Amniotic stem cell (primary cell): ENCODE measurements at regions not wholly inside any gene's neighbourhood (a gene's known extent, or its start where the extent isn't known, plus 50 kb on each side); places are given as distances from the start of the nearest gene placed in this dataset.
"Not testable (repeated sequence)": the region's sequence is repeated elsewhere in the genome, so short reads cannot be mapped to it uniquely, and the experiment has no call there.

ENCODE experiments used
- DNase-seq: peaks from one replicate; lab custom pipeline; 2025; lab: John Stamatoyannopoulos, UW

DNA sequence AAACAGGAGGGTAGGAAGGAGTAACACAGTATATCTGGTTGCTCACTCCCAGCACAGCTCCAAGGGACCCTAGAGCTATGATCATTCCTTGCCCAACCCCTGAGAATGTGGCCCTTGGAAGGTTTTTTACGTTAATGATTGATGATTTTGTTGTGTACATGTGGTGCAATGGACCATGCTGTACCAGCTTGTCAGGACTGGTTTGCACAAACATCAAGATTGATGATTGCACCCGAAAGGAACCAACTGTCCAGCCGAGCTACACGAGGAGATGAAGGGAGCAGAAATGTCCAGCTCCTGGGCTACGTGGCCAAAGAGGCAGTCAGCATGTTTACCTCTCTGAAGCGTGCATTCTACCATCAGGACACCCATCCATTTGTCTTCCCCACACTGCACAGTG is 83.2 kb upstream of the USP9X start:
- no peak for DNase-seq

DNA sequence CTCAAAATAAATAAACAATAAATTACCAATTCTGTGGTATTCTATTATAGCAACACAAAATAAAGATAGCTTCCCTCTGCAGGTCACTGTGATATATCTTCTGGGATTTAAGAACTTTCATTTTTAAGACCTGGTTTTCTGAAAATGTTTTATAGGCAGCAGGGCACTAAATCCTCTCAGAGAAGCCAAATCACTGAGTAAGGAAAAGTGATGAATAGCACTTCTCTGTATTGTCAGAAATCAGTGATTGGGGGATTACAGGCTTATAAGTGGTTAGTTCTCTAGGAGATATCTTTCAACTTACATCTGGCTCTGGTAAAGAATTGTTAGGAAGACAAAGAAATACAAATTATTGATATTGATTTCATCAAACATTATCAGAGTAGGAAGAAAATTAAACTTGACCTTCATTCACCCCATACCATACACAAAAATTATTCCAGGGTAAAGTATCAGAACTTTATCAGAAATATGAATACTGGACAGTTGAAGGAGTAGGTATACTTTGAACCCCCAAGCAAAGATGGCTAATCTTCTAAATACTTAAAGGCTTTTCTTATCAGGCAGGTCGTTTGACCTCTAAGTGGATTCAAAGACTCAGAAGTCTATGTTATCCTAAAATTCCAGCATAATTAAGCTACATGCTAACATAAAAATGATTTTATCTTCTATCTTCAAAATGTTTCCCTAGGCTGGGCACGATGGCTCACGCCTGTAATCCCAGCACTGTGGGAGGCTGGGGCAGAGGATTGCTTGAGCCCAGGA is 81.6 kb upstream of the USP9X start:
- no peak for DNase-seq

DNA sequence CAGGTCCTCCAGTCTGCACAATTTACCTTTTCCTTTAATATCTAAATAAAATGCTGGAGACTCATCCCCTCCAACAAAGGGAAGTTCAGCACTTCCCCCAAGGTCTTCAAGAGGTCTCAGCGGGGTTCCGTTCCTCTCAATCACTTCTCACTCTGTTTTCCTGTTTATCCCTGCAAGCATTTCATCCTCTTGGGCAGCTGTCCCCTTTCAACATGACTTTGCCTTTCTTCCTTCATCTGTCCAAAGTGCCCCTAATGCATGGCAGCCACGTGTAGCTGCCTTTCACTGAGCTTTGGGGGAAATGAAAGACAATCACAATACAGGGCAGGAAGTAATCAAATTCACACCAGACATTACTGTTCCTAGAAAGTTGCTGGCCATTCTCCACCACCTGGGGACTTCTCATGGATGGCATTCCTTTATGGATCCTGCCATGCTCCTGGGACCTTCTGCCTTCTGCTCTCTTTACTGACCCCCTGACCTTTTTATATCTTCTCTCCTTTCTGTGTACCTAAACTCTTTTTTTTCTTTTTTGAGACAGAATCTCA is 79.7 kb upstream of the USP9X start:
- DNase-seq, result no peak

DNA sequence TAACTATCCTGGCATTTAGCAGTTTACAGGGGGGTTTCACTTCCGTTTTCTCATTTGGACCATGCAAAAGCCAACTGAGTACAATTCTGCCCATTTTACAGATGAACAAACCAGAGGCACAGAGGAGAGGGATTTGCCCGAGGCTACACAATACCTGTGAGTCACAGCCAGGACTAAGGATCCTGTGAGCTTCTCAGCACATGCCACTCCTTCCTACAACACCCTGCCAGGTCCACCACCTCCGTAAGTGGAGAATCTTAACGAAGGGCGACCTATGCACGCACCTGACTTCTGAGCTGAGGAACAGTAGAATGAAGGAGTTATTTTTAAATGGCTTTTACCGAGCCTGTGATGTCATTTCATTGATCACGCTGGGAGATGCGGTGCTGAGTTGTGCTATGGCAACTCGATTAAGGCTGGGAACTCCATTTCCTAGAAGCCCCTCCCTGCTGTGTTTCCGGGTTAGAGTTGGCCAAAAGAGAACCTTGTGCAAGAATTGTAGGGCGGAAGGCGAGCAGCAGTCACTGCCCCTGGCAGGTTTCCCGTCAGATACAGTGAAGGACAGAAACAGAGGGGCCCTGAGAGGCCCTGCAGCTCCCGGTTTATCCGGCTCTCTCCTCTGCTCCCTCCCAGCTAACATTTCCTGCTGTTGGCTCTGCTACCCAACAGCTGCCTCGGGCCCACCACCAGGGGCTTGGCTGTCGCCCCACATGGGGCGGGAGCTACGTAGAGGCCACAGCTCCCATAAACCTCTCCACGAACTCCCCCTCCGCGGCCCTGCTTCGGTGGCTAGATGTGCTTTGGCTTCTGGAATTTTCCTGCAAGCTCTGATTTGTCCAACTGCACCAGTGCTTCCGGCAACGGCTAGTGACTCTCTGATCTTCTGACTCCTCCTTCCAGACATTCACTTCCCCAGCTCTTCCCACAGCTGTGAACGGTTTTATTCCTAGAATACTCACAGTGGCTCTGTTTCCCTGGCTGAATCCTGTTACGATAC is 75.1 kb upstream of the USP9X start:
- DNase-seq, result peak; percentile 29

DNA sequence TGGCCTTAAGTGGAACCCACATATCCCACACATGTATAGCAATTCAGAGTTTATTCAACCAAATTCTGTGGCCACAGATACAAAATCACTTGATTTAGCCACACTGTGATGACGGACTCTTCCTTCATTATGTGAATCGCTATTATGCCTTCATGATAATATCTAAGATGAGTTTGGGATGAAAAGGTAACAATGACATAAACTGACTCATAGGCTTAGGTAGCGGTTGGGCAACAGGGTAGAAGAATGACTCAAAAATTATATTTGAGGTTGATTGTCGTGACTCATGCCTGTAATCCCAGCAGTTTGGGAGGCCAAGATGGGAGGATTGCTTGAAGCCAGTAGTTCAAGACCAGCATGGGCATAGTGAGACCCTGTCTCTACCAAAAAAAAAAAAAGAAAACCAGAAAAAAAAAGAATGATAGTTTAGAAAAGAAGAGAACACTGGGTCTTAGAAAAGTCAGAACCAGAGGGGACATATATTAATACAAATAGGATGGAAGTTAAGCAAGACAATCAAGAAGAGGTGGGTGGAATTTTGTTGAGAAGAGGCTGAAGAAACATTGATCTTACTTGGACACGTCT is 70.4 kb upstream of the USP9X start:
- no peak for DNase-seq

DNA sequence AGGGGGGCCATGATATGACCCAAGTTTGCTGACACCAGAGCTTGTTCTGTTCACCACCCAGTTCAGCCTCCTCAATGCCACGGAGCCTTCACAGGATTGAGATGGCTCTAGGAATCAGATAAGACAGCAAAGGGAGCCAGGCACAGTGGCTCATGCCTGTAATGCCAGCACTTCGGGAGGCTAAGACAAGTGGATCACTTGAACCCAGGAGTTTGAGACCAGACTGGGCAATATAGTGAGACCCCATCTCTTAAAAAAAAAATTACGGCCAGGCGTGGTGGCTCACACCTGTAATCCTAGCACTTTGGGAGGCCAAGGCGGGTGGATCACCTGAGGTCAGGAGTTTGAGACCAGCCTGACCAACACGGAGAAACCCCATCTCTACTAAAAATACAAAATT is 67.5 kb upstream of the USP9X start:
- not testable (repeated sequence) for DNase-seq

DNA sequence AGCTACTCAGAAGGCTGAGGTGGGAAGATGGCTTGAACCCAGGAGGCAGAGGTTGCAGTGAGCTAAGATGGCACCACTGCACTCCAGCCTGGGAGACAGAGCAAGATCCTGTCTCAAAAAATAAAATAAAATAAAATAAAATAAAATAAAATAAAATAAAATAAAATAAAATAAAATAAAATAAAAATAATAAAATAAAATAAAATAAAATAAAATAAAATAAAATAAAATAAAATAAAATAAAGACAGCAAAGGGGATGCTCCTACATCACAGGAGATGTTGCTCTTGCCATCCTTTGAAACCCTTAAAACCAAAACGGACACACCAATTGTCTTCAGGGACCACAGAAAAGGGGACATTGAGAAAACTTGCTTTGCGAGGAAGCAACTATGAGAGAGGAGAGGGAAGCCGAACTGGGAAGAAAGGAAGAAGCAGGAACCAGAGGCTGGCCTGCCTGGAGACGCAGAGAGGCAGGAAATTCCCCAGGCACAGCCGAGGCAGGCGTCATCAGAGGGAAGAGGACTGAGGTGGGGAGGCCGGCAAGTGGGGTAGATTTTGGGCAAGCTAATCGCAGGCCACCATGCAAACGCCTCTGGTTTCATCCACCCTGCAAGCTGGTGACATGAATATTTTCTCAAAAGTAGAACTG is 66.7 kb upstream of the USP9X start:
- DNase-seq, result not testable (repeated sequence)

DNA sequence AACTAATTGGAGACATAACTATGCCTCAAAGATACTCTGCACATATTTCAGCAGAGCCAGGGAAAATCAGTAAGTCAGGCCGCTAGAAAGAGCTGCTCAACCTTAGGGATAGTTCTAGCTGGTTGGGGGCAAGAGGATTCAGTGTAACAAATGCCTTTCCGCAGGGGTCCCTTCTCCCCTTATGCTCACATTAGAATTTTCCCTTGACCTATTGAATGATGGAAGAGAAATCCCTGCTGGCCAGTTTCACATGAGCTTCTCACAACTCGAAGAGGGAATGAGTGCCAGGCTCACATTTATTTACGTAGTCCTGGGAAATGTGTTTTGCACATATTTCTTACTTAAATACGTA is 66.2 kb upstream of the USP9X start:
- no peak for DNase-seq

DNA sequence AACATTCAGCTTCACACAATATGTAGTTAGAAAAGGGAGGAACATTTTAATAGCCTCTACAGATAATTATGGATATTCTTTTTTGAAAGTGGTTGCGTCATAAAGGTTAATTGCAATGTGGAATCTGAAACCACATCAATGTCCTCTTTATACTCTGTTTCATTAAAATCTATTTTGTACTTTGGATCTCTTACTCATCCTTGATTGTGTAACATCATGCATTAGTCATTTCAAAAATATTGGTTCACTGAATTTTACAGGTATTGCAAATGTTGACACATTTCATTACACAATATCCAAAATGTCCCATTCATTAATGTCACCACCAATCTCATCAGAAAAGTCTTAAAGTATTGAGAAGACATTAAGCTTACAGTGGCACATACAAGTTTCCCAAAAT is 62.7 kb upstream of the USP9X start:
- DNase-seq, result no peak

DNA sequence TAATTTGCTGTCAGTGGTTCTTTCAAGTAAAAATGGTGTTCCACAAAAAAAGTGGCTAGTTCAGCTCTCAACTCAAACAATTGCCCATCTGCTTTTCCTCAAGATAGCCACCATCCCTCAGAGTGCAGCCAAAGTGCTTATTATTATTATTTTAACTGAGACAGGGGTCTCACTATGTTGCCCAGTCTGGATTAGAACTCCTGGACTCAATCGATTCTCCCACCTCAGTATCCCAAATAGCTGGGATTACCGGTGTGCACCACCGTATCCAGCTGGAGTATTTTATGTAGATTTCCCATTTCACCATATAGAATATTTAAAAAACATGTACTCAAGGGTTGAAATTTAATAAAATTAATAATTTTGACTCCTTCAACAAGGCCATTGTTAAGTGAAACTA is 62.1 kb upstream of the USP9X start:
- no peak for DNase-seq

DNA sequence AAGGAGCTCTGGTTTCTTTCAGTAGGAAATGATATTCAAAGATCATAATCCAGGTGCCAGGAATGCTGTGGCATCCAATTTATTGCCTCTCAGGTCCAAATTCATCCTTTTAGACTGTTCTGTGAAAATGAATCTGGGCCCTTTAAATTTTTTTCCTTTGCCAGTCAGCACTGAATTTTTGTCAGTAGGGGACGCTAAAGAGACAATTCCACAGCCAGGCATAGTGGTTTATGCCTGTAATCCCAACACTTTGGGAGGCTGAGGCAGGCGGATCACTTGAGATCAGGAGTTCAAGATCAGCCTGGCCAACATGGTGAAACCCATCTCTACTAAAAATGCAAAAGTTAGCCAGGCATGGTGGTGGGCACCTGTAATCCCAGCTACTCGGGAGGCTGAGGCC is 60.9 kb upstream of the USP9X start:
- not testable (repeated sequence) for DNase-seq

DNA sequence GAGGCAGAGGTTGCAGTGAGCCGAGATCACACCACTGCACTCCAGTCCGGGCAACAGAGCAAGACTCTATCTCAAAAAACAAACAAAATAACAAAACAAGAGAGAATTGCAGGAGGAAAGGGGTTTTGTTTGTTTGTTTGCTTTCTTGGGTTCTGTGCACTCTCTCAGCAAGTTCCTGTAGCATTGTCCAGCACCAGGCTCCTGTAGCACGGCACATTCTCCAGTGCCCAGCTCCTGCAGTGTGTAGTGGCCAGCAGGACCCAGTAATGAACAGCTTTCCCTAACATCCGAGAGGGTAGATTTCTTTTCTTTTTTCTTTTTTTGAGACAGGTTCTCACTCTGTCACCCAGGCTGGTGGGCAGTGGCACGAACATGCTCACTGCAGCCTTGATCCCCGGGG is 60.5 kb upstream of the USP9X start:
- DNase-seq, result no peak

DNA sequence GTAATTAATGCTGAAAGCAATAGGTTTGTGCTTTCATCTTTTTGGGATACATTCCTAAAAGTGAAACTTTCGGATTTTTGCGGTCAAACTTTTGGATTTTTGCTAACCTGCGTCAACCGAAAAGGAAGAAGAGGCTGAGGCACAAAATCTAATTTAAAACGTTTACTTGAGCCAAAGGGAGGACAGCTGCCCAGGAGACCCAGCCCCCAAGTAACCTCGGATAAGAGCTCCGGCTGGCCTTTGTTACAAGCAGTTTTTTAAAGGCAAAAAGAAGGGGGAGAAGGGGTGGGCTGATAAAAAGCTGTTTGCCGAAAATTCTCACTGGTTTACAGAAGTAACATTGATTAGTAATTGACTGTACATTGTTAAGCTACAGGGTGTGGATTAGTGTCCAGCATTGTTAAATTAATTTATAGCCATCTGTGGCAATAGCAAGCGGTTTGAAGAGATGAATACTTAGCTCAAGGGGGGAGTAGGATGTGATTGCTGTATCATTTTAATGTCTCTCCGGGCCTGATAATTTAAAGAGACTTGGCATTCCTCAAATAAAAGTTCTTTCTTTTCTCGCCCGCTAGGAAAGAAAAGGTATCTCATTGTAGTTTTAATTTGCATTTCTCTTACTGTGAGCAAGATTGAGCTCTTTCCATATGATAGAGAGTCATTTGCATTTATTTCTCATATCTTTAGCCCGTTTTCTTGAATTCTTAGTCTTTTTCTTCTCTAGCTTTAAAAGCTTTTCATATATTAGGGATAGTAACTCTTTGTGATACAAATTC is 59.1 kb upstream of the USP9X start:
- no peak for DNase-seq

DNA sequence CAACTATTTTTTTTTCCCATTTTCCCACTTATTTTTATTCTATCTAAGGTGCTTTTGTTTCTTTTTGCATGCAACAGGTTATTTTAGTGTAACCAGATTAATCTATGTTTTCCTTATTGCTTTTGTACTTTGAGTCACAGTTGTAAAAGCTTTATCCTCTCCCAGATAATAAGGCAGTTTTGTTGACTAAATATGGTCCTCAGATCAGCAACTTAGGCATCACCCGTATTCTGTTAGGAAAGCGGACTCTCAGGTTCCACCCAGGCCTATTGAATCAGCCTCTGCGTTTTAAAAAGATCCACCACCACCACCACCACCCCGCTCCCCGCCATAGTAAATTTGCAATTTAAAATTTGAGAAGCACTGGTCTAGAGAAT is 58.6 kb upstream of the USP9X start:
- DNase-seq, result no peak

DNA sequence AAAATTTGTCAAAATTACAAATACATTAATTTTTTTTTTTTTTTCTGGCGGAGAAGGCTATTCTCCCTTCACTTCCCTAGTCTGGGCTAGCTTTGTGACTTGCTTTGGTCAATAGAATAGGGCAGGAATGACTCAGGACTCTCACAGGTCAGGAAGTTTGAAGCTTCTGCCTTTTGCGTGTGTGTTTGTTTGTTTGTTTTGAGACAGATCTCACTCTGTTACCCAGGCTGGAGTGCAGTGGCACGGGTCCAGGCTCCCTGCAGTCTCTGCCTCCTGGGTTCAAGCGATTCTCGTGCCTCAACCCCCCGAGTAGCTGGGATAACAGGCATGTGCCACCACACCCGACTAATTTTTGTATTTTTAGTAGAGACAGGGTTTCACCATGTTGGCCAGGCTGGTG is 55.9 kb upstream of the USP9X start:
- DNase-seq, result no peak

DNA sequence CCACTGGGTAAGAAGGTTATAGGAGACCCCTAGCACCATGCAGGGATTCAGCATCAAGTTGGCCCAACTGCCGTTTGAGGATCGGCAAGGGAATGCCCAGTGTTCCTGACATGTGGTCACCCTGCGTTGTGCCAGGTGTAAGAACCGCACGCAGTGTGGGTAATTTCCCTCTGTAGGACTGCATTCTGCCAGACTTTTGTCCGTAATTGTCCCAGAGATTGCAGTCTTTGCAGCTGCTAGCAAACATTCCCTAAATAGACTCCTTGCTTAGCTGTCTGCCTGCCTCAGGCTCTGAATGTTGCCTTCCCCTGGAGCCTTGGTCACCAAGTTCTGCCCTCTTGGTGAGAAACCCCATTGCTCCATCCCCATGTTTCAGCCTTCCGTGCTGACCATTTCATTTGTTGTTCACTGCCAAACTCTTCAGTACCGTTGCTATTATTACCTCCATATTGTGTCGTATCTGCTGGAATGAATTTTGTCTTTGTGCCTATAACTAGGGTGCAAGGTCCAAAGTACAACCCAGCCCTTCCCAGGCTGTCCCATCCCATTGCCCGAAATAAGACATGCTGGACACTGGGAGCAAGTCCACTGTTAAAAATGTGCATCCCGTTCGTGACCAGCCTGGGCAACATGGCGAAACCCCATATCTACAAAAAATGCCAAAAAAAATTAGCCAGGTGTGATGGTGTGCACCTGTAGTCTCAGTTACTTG is 53.8 kb upstream of the USP9X start:
- no peak for DNase-seq

DNA sequence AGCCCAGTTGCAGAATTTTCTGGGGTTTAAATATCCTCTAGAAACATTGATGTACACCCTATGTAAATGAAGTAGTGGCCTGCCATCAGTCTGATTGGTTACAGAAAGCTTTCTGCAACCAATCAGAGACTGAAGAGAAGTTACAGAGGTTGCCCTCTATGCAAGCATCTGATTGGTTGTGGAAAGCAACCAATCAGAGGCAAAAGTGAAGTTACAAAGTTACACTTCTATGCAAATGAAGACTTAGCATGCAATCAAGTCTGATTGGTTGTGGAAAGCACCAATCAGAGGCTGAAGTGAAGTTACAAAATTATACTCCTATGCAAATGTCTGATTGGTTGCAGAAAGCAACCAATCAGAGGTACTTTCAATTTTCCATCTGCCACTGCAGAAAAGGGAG is 51.9 kb upstream of the USP9X start:
- DNase-seq, result no peak

DNA sequence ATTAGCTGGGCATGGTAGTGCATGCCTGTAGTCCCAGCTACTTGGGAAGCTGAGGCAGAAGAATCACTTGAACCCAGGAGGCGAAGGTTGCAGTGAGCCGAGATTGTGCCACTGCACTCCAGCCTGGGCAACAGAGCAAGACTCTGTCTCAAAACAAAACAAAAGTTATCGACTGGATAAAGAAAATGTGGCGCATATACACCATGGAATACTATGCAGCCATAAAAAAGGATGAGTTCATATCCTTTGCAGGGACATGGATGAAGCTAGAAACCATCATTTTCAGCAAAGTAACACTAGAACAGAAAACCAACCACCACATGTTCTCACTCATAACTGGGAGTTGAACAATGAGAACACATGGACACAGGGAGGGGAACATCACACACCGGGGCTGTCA is 50.3 kb upstream of the USP9X start:
- DNase-seq, result not testable (repeated sequence)
